MCF 10A (cell line): ENCODE measurements at regions not wholly inside any gene's neighbourhood (a gene's known extent, or its start where the extent isn't known, plus 50 kb on each side); places are given as distances from the start of the nearest gene placed in this dataset.
"Not testable (repeated sequence)": the region's sequence is repeated elsewhere in the genome, so short reads cannot be mapped to it uniquely, and the experiment has no call there.

Experiments used
- BruUV-seq: library from RNA; stranded (reverse); fragments of 400-500 nt; replicated peaks from 2 replicates; lab custom pipeline; 2021; lab: Mats Ljungman, UMichigan
- CTCF ChIA-PET: fragments of 300-600 bp; sonication (Branson Sonifier 250); formaldehyde crosslinking; extraction: SDS; loops from one replicate; lab custom pipeline; 2021; ENCODE audit warnings: antibody characterized with exemption, inconsistent platforms; lab: Yijun Ruan, JAX
- POLR2A ChIA-PET: fragments of 300-600, 350-650 bp; sonication (Branson Sonifier 250); formaldehyde crosslinking; extraction: SDS; loops from one replicate; lab custom pipeline; 2020; ENCODE audit warnings: antibody characterized with exemption, inconsistent platforms; lab: Yijun Ruan, JAX
- DNase-seq: peaks from one replicate; pipeline ENCODE4 v3.0.0-alpha.2; 2018; ENCODE audit not compliant: unreplicated experiment
- H3K27ac Mint-ChIP-seq: one replicate; pipeline ENCODE4 v1.8.0; 2022; ENCODE audit warnings: mild to moderate bottlenecking, low read depth, mixed read lengths; ENCODE audit not compliant: unreplicated experiment
- H3K27me3 Mint-ChIP-seq: one replicate; pipeline ENCODE4 v1.8.0; 2022; ENCODE audit warnings: mixed read lengths; ENCODE audit not compliant: insufficient read depth, unreplicated experiment
- H3K36me3 Mint-ChIP-seq: one replicate; pipeline ENCODE4 v1.8.0; 2022; ENCODE audit warnings: mild to moderate bottlenecking, moderate library complexity, mixed read lengths; ENCODE audit not compliant: insufficient read depth, unreplicated experiment
- H3K4me1 Mint-ChIP-seq: one replicate; pipeline ENCODE4 v1.8.0; 2022; ENCODE audit warnings: mixed read lengths; ENCODE audit not compliant: insufficient read depth, unreplicated experiment
- H3K4me3 Mint-ChIP-seq: one replicate; pipeline ENCODE4 v1.8.0; 2022; ENCODE audit warnings: mild to moderate bottlenecking, moderate library complexity, mixed read lengths; ENCODE audit not compliant: unreplicated experiment
- H3K9me3 Mint-ChIP-seq: one replicate; pipeline ENCODE4 v1.8.0; 2022; ENCODE audit warnings: mixed read lengths; ENCODE audit not compliant: unreplicated experiment
- CTCF ChIP-seq: fragments of 200-600 bp; IDR thresholded peaks from one replicate; pipeline ENCODE4 v1.8.0; 2022; ENCODE audit warnings: antibody characterized with exemption, mild to moderate bottlenecking; ENCODE audit not compliant: unreplicated experiment
- intact Hi-C: fragments of 100-400 bp; cut with micrococcal nuclease; formaldehyde crosslinking; loops from 2 replicates; pipeline ENCODE4 v1.14.1; 2022

DNA sequence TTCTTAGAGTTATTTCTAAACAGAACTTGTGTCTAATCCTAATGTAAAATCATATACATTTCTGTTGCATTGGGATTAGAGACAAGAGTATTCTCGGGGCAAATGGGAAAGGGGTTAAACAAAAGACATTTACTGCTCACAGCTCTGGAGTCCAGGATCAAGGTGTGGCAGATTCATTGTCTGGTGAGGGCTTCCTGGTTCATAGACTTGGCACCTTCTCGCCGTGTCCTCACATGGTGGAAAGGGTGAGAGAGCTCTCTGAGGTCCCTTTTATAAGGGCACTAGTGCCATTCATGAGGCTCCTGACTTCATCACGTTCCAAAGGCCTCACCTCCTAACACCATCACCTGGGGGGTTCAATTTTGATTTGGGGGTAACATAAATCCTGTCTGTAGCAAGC is 90.3 kb upstream of the PRKX start:
- intact Hi-C loops = no loop called here
- H3K27me3 Mint-ChIP-seq = peaks cover 34% of the 10 kb centered on the region
- no peak for DNase-seq
- BruUV-seq = no TSS peak
- POLR2A ChIA-PET = interaction anchor here (0.6 kb wide), 1 partner anchor 13 kb away, joined by 3 read pairs; no protein-coding TSS in a partner anchor
- no peak overlapping the region for H3K27ac Mint-ChIP-seq
- TF ChIP-seq CTCF = no peak
- no peaks in the 10 kb centered on the region for H3K36me3 Mint-ChIP-seq
- no peaks in the 10 kb centered on the region for H3K4me1 Mint-ChIP-seq
- CTCF ChIA-PET = no interaction called here
- H3K9me3 Mint-ChIP-seq = no peaks in the 10 kb centered on the region
- no peak overlapping the region for H3K4me3 Mint-ChIP-seq

GRCh38 chrX:3803305-3803704 is 89.9 kb upstream of the PRKX start:
- Mint-ChIP-seq H3K4me3 (no peak overlapping the region), H3K9me3 (no peaks in the 10 kb centered on the region), H3K36me3 (no peaks in the 10 kb centered on the region), H3K4me1 (no peaks in the 10 kb centered on the region), H3K27me3 (peaks cover 34% of the 10 kb centered on the region), H3K27ac (no peak overlapping the region)
- CTCF ChIA-PET = no interaction called here
- POLR2A ChIA-PET = no interaction called here
- TF ChIP-seq CTCF = no peak
- DNase-seq = no peak
- intact Hi-C loops = no loop called here
- BruUV-seq = no TSS peak

DNA sequence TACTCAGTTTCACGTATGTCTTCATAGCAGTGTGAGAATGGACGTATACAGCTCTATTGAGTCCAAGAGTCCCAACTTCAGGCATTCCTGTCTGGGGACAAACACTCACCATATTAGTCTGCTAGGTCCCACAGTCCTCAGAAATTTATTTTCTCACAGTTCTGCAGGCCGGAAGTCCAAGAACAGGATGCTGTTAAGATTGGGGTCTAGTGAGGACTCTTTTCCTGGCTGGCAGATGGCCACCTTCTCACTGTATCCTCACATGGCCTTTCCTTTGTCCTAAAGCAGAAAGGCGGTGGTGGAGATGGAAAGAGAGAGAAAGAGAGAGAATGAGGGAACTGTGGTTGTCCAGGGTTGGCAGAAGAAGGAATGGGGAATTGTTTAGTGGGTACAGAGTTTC is 82.0 kb upstream of the PRKX start:
- peaks cover 47% of the 10 kb centered on the region for H3K27me3 Mint-ChIP-seq
- H3K36me3 Mint-ChIP-seq, H3K9me3 Mint-ChIP-seq, H3K27ac Mint-ChIP-seq, DNase-seq, H3K4me3 Mint-ChIP-seq, H3K4me1 Mint-ChIP-seq, CTCF ChIA-PET, BruUV-seq, POLR2A ChIA-PET: not testable (repeated sequence)
- intact Hi-C loops = loop anchor here (10.0 kb wide), 1 partner anchor 141 kb away; no protein-coding TSS in a partner anchor

DNA sequence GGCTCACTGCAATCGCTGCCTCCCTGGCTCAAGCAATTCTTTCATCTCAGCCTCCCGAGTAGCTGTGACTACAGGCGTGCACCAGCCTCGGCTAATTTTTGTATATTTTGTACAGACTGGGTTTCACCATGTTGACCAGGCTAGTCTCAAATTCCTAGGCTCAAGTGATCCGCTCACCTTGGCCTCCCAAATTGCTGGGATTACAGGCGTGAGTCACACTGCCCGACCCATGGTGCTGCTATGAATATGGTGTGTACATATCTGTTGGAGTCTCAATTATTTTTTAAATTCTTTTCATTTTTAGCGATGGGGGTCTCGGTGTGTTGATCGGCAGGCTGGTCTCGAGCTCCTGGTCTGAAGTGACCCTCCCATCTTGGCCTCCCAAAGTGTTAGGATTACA is 78.0 kb upstream of the PRKX start:
- Mint-ChIP-seq H3K36me3 (no peaks in the 10 kb centered on the region), H3K9me3 (no peaks in the 10 kb centered on the region), H3K27ac (no peak overlapping the region), H3K4me1 (no peaks in the 10 kb centered on the region), H3K27me3 (peaks cover 47% of the 10 kb centered on the region), H3K4me3 (no peak overlapping the region)
- no peak for TF ChIP-seq CTCF
- CTCF ChIA-PET = interaction anchor here (0.6 kb wide), 1 partner anchor 419 kb away, joined by 3 read pairs; no protein-coding TSS in a partner anchor
- no TSS peak for BruUV-seq
- DNase-seq = no peak
- POLR2A ChIA-PET = no interaction called here
- intact Hi-C loops = loop anchor here (10.0 kb wide), 1 partner anchor 137 kb away; no protein-coding TSS in a partner anchor
